GM18511 (cell line): ENCODE measurements at regions not wholly inside any gene's neighbourhood (a gene's known extent, or its start where the extent isn't known, plus 50 kb on each side); places are given as distances from the start of the nearest gene placed in this dataset.

Source experiments
- ATAC-seq: cut with Tn5 transposase; IDR thresholded peaks from one replicate; pipeline ENCODE4 v1.9.1; 2021; ENCODE audit warnings: mild to moderate bottlenecking, moderate library complexity; ENCODE audit not compliant: unreplicated experiment

GRCh38 chr22:26891429-26891828 is 234.0 kb downstream of the MIAT start:
- ATAC-seq: no peak

GRCh38 chr22:26892166-26893041 is 235.0 kb downstream of the MIAT start:
- ATAC-seq: no peak

GRCh38 chr22:26893173-26894110 is 236.1 kb downstream of the MIAT start:
- ATAC-seq: no peak

- ATAC-seq: no peak
Measured at GRCh38 chr22:26894362-26894761, 237.0 kb downstream of the MIAT start.

- no peak for ATAC-seq
Measured at GRCh38 chr22:26894766-26895485, 237.5 kb downstream of the MIAT start.

GRCh38 chr22:26897384-26897783 is 240.0 kb downstream of the MIAT start:
- no peak for ATAC-seq

- no peak for ATAC-seq
Measured at GRCh38 chr22:26898946-26899605, 241.7 kb downstream of the MIAT start.

- ATAC-seq: no peak
Measured at GRCh38 chr22:26900787-26901186, 243.4 kb downstream of the MIAT start.

GRCh38 chr22:26901198-26901816 is 243.9 kb downstream of the MIAT start:
- ATAC-seq: no peak

- no peak for ATAC-seq
Measured at GRCh38 chr22:26902401-26903029, 245.1 kb downstream of the MIAT start.

GRCh38 chr22:26903030-26903856 is 245.9 kb downstream of the MIAT start:
- no peak for ATAC-seq

- ATAC-seq: no peak
Measured at GRCh38 chr22:26904483-26904882, 247.1 kb downstream of the MIAT start.

- no peak for ATAC-seq
Measured at GRCh38 chr22:26905076-26905475, 247.7 kb downstream of the MIAT start.

- ATAC-seq: no peak
Measured at GRCh38 chr22:26905640-26906039, 248.3 kb downstream of the MIAT start.

GRCh38 chr22:26906464-26906863 is 249.1 kb downstream of the MIAT start:
- ATAC-seq: no peak

GRCh38 chr22:26907366-26907765 is 250.0 kb downstream of the MIAT start:
- ATAC-seq: no peak

GRCh38 chr22:26910845-26911244 is 253.5 kb downstream of the MIAT start:
- no peak for ATAC-seq

GRCh38 chr22:26912655-26913345 is 255.4 kb downstream of the MIAT start:
- no peak for ATAC-seq
